GM23248 (cell line): ENCODE measurements at regions not wholly inside any gene's neighbourhood (a gene's known extent, or its start where the extent isn't known, plus 50 kb on each side); places are given as distances from the start of the nearest gene placed in this dataset.

Experiments used
- DNase-seq: peaks from one replicate; pipeline ENCODE4 v3.0.0-alpha.2; 2015
- H2AFZ ChIP-seq: fragments of 200-600 bp; sonication (generic); 2 replicates; pipeline ENCODE4 v1.6.1; 2016; ENCODE audit warnings: antibody characterized with exemption
- H3F3A ChIP-seq: fragments of 200-600 bp; sonication (generic); 2 replicates; pipeline ENCODE4 v1.6.1; 2016; ENCODE audit warnings: mild to moderate bottlenecking, antibody characterized with exemption, mixed run types; ENCODE audit not compliant: insufficient read depth
- H3K27ac ChIP-seq: fragments of 200-600 bp; sonication (generic); 2 replicates; pipeline ENCODE4 v1.5.1; 2016; ENCODE audit warnings: mild to moderate bottlenecking
- H3K27me3 ChIP-seq: fragments of 200-600 bp; sonication (generic); replicated peaks from 2 replicates; pipeline ENCODE4 v1.6.1; 2016; ENCODE audit warnings: mild to moderate bottlenecking; ENCODE audit not compliant: insufficient read depth
- H3K36me3 ChIP-seq: fragments of 200-600 bp; sonication (generic); 2 replicates; pipeline ENCODE4 v1.6.1; 2016; ENCODE audit warnings: low read depth, mild to moderate bottlenecking
- H3K4me1 ChIP-seq: fragments of 200-600 bp; sonication (generic); 2 replicates; pipeline ENCODE4 v1.6.1; 2016; ENCODE audit warnings: mild to moderate bottlenecking; ENCODE audit not compliant: insufficient read depth
- H3K4me2 ChIP-seq: fragments of 200-600 bp; sonication (generic); one replicate; pipeline ENCODE4 v1.6.1; 2016; ENCODE audit warnings: mild to moderate bottlenecking; ENCODE audit not compliant: unreplicated experiment
- H3K4me3 ChIP-seq: fragments of 200-600 bp; sonication (generic); 2 replicates; pipeline ENCODE4 v1.5.1; 2016; ENCODE audit warnings: mild to moderate bottlenecking
- H3K79me2 ChIP-seq: fragments of 200-600 bp; sonication (generic); 2 replicates; pipeline ENCODE4 v1.6.1; 2016; ENCODE audit warnings: mild to moderate bottlenecking; ENCODE audit not compliant: insufficient read depth
- H3K9ac ChIP-seq: fragments of 200-600 bp; sonication (generic); 2 replicates; pipeline ENCODE4 v1.6.1; 2016; ENCODE audit warnings: mild to moderate bottlenecking
- H3K9me2 ChIP-seq: fragments of 200-600 bp; sonication (generic); 2 replicates; pipeline ENCODE4 v1.6.1; 2016; ENCODE audit warnings: mixed run types, mild to moderate bottlenecking, moderate library complexity; ENCODE audit not compliant: insufficient read depth
- H3K9me3 ChIP-seq: fragments of 200-600 bp; sonication (generic); one replicate; pipeline ENCODE4 v1.6.1; 2017; ENCODE audit warnings: low read depth
- H4K20me1 ChIP-seq: fragments of 200-600 bp; sonication (generic); 2 replicates; pipeline ENCODE4 v1.6.0; 2016; ENCODE audit not compliant: insufficient read depth
- EZH2 ChIP-seq: fragments of 200-600 bp; sonication (generic); IDR thresholded peaks from 2 replicates; pipeline ENCODE4 v1.6.1; 2018; ENCODE audit warnings: antibody characterized with exemption, mild to moderate bottlenecking; ENCODE audit not compliant: insufficient read depth, poor library complexity, severe bottlenecking
- EZH2phosphoT487 ChIP-seq: fragments of 200-600 bp; sonication (generic); IDR thresholded peaks from 2 replicates; pipeline ENCODE4 v1.6.1; 2018; ENCODE audit warnings: antibody characterized with exemption, moderate library complexity, mild to moderate bottlenecking, low read depth; ENCODE audit not compliant: insufficient read depth
- WGBS, 2 experiments: methylation state at CpG; one replicate each; pipeline ENCODE4 v1.1.6; 2015 to 2017; ENCODE audit warnings: low lambda C conversion rate in 2 of 2, low coverage in 1 of 2; ENCODE audit errors: missing lambda C conversion rate in 2 of 2; 5-methylcytosine and 5-hydroxymethylcytosine counted together
- in situ Hi-C: fragments of 300-500 bp; cut with MboI; formaldehyde crosslinking; loops from 2 replicates; pipeline ENCODE4 v1.15.0; 2020

DNA sequence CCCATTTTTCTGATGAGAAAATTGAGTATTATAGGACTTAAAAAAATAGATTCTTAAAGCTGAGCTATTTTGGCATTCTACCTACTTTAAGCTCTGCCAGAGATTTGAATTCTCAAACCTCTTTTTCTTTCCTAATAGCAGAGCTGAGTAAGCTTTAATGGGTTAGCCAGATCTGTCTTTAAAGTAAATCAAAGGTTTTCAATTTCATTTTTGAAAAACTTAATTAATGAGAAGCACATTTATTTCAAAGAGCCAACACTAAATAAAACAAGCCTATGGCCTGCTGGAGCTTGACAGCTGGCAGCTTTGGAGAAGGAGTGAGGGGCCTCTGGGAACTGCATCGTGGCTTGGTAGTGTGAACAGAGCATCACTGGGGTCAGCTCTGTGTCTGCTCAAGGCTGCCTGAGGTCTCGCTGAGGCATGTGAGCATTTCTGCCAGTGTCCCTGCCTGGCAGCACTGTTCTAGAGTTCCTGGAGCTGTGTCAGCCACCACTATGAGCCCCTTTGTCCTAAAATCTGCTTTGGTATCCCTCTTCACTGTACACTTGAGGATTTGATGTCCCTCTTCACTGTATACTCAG lies 50.4 kb upstream of the PRSS23 start:
- Histone ChIP-seq H2AFZ (no peak overlapping the region), H4K20me1 (no peaks in the 10 kb centered on the region), H3K79me2 (no peaks in the 10 kb centered on the region), H3K36me3 (no peaks in the 10 kb centered on the region), H3K9ac (no peak overlapping the region), H3K4me3 (no peak overlapping the region), H3K27ac (no peak overlapping the region), H3K9me2 (no peaks in the 10 kb centered on the region), H3K4me1 (peaks cover 49% of the 10 kb centered on the region), H3K9me3 (no peaks in the 10 kb centered on the region), H3F3A (peaks cover 46% of the 10 kb centered on the region), H3K27me3 (no peaks in the 10 kb centered on the region), H3K4me2 (no peak overlapping the region)
- TF ChIP-seq EZH2 (no peak), EZH2phosphoT487 (no peak)
- 39 to 49% methylated on average over 2 of the region's 2 CpGs for WGBS, 2 experiments
- peak; percentile 32 for DNase-seq
- in situ Hi-C loops, result no loop called here

DNA sequence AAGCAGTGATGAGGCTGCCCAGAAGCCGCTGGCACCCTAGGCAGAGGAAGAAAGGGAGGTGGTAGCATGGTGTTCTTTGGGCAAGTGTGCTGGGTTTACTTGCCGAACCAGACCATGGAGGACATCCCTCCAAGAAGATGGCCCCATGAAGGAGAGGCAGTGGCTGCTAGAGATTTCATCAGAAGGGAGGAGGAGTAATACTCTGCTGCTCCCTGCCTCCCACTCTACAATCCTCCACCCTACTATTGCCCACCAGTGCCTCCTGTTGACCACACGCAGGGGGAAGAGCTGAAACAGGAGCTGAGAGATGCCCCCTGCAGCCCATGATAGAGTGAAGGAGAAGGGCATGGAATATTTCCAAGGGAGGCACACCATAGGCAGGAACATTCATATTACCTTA lies 51.0 kb upstream of the PRSS23 start:
- peak; percentile 27 for DNase-seq
- Histone ChIP-seq H2AFZ (no peak overlapping the region), H3K9ac (no peak overlapping the region), H3K4me2 (no peak overlapping the region), H3K27me3 (no peaks in the 10 kb centered on the region), H3K9me3 (no peaks in the 10 kb centered on the region), H3K9me2 (no peaks in the 10 kb centered on the region), H3K79me2 (no peaks in the 10 kb centered on the region), H3K4me1 (peaks cover 54% of the 10 kb centered on the region), H3F3A (peaks cover 51% of the 10 kb centered on the region), H3K36me3 (no peaks in the 10 kb centered on the region), H3K4me3 (no peak overlapping the region), H3K27ac (no peak overlapping the region), H4K20me1 (no peaks in the 10 kb centered on the region)
- in situ Hi-C loops, result no loop called here
- WGBS, 2 experiments, result 85 to 92% methylated on average over 3 of the region's 3 CpGs
- no peak for TF ChIP-seq EZH2
- no peak for TF ChIP-seq EZH2phosphoT487

DNA sequence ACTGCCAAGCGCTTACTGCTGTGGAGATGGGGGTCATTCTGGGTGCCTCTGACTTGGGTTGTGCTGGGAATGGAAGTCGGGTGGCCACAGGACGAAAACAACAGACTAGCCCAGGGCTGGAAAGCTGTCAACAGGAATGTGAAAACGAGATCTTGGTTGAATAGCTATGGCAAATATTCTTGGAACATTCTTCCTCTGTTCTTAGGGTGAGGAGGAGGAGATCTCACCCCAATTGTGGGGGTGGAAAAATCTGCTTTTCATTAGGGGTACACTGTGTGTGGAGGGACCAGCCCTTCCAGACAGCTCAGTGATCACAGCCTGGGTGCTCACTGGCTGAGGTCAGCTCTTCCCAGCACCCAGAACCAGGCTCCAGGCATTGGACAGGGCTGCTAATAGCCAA lies 52.0 kb upstream of the PRSS23 start:
- H3K36me3 ChIP-seq, result no peaks in the 10 kb centered on the region
- WGBS, 2 experiments, result 15 to 18% methylated on average over 4 of the region's 4 CpGs
- H3K9me3 ChIP-seq, result no peaks in the 10 kb centered on the region
- H3K9me2 ChIP-seq, result no peaks in the 10 kb centered on the region
- H3K79me2 ChIP-seq, result no peaks in the 10 kb centered on the region
- no peak overlapping the region for H3K4me3 ChIP-seq
- DNase-seq, result peak; percentile 82
- peak overlapping the region; percentile 91 for H3K27ac ChIP-seq
- no peaks in the 10 kb centered on the region for H4K20me1 ChIP-seq
- 0 out of 2 replicates have a peak overlapping the region, but pooled peaks have one; percentile 17 for H2AFZ ChIP-seq
- peaks cover 63% of the 10 kb centered on the region for H3K4me1 ChIP-seq
- TF ChIP-seq EZH2phosphoT487 (0 out of 2 replicates have a peak, but pooled peaks have one; percentile 38), EZH2 (no peak)
- peaks cover 58% of the 10 kb centered on the region for H3F3A ChIP-seq
- no peaks in the 10 kb centered on the region for H3K27me3 ChIP-seq
- peak overlapping the region; percentile 52 for H3K4me2 ChIP-seq
- in situ Hi-C loops, result no loop called here
- H3K9ac ChIP-seq, result peak overlapping the region; percentile 66

DNA sequence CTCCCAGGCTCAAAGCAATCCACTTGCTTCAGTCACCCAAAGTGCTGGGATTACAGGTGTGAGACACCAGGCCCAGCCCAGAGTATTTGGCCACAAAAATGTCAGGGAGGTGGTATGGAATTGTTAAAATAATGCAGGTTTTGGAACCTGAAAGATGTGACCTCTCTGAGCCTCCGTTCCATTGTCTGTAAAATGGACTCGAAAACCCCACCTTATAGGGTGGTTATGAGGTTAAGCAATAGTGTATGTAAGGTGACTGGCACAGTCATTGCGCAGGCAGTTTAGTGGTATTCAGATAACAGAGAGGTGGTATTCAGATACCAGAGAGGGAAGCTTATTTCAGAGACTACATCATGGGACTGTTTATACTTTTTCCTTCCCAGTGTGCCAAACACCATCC lies 52.5 kb upstream of the PRSS23 start:
- TF ChIP-seq EZH2 (no peak), EZH2phosphoT487 (no peak)
- no peaks in the 10 kb centered on the region for H3K27me3 ChIP-seq
- H3K36me3 ChIP-seq, result no peaks in the 10 kb centered on the region
- in situ Hi-C loops, result no loop called here
- WGBS, 2 experiments, result 99 to 100% methylated on average over 3 of the region's 3 CpGs
- 0 out of 2 replicates have a peak overlapping the region, but pooled peaks have one; percentile 17 for H2AFZ ChIP-seq
- H3K79me2 ChIP-seq, result no peaks in the 10 kb centered on the region
- peak overlapping the region; percentile 66 for H3K9ac ChIP-seq
- H3F3A ChIP-seq, result peaks cover 62% of the 10 kb centered on the region
- H3K4me2 ChIP-seq, result peak overlapping the region; percentile 52
- no peak for DNase-seq
- peaks cover 68% of the 10 kb centered on the region for H3K4me1 ChIP-seq
- no peaks in the 10 kb centered on the region for H3K9me2 ChIP-seq
- H3K9me3 ChIP-seq, result no peaks in the 10 kb centered on the region
- H3K4me3 ChIP-seq, result no peak overlapping the region
- H3K27ac ChIP-seq, result peak overlapping the region; percentile 91
- H4K20me1 ChIP-seq, result no peaks in the 10 kb centered on the region

DNA sequence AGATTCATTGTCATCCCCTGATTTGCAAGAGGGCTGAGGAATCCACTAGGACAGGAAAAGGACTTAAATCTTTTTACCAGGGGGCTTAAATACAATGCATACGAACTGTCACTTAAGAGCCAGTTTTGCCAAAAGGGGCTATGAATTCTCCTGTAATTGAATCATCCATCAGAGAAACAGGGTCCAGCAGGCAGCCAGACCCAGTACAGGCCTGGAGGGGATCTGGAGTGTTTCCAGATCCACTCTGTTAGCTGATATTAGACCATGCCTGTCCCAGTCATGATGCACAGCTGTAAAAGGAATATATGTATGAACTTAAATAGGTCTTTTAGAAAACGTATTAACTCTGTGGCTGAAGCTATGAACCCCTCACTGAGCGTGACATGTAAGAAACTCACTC lies 53.8 kb upstream of the PRSS23 start:
- peaks cover 74% of the 10 kb centered on the region for H3F3A ChIP-seq
- H3K27ac ChIP-seq, result peak overlapping the region; percentile 91
- no peaks in the 10 kb centered on the region for H3K36me3 ChIP-seq
- no peak overlapping the region for H2AFZ ChIP-seq
- no peak for DNase-seq
- H4K20me1 ChIP-seq, result no peaks in the 10 kb centered on the region
- H3K4me1 ChIP-seq, result peaks cover 80% of the 10 kb centered on the region
- no peaks in the 10 kb centered on the region for H3K27me3 ChIP-seq
- H3K79me2 ChIP-seq, result no peaks in the 10 kb centered on the region
- H3K9me3 ChIP-seq, result no peaks in the 10 kb centered on the region
- TF ChIP-seq EZH2 (no peak), EZH2phosphoT487 (no peak)
- H3K9ac ChIP-seq, result peak overlapping the region; percentile 57
- in situ Hi-C loops, result no loop called here
- H3K4me3 ChIP-seq, result no peak overlapping the region
- H3K4me2 ChIP-seq, result no peak overlapping the region
- WGBS, 2 experiments, result 94 to 99% methylated on average over 3 of the region's 3 CpGs
- no peaks in the 10 kb centered on the region for H3K9me2 ChIP-seq
